ENCODE measurements at regions not wholly inside any gene's neighbourhood (a gene's known extent, or its start where the extent isn't known, plus 50 kb on each side); places are given as distances from the start of the nearest gene placed in this dataset.

GRCh38 chr7:9962742-9963141 is 1010.9 kb upstream of the PHF14 start:
- TF ChIP-seq CREB1 (IDR thresholded peaks at IDR 0.05; ENCODE audit: low read depth), result no peak
- TF ChIP-seq, protein P1, sequence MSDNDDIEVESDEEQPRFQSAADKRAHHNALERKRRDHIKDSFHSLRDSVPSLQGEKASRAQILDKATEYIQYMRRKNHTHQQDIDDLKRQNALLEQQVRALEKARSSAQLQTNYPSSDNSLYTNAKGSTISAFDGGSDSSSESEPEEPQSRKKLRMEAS (IDR thresholded peaks at IDR 0.05), result no peak
- TF ChIP-seq TAF1 (IDR thresholded peaks at IDR 0.05; ENCODE audit: low read depth), result no peak
- TF ChIP-seq YY1 (IDR thresholded peaks at IDR 0.05; ENCODE audit: low read depth), result no peak
- TF ChIP-seq REST (IDR thresholded peaks at IDR 0.05; ENCODE audit: low read depth), result no peak
- no peak for TF ChIP-seq USF1 (IDR thresholded peaks at IDR 0.05)
- no peak for TF ChIP-seq TEAD4 (IDR thresholded peaks at IDR 0.05)
- TF ChIP-seq RAD21 (IDR thresholded peaks at IDR 0.05; ENCODE audit: low read depth), result no peak
- no peak for TF ChIP-seq NFIC (IDR thresholded peaks at IDR 0.05)
- TF ChIP-seq EP300 (IDR thresholded peaks at IDR 0.05; ENCODE audit: borderline replicate concordance), result no peak
- no peak for TF ChIP-seq CEBPB (IDR thresholded peaks at IDR 0.05)

GRCh38 chr7:9978106-9979064 is 995.3 kb upstream of the PHF14 start:
- TF ChIP-seq TEAD4 (IDR thresholded peaks at IDR 0.05) (no peak), EP300 (IDR thresholded peaks at IDR 0.05; ENCODE audit: borderline replicate concordance) (no peak), TAF1 (IDR thresholded peaks at IDR 0.05; ENCODE audit: low read depth) (no peak), NFIC (IDR thresholded peaks at IDR 0.05) (no peak), CREB1 (IDR thresholded peaks at IDR 0.05; ENCODE audit: low read depth) (no peak), RAD21 (IDR thresholded peaks at IDR 0.05; ENCODE audit: low read depth) (no peak), TCF12 (IDR thresholded peaks at IDR 0.05; ENCODE audit: low read depth) (no peak), CEBPB (IDR thresholded peaks at IDR 0.05) (no peak), FOXM1 (IDR thresholded peaks at IDR 0.05; ENCODE audit: borderline replicate concordance, low read depth) (no peak), USF1 (IDR thresholded peaks at IDR 0.05) (no peak), REST (IDR thresholded peaks at IDR 0.05; ENCODE audit: low read depth) (no peak), ZBTB7A (IDR thresholded peaks at IDR 0.05; ENCODE audit: low read depth) (no peak), EGR1 (IDR thresholded peaks at IDR 0.05) (no peak), YY1 (IDR thresholded peaks at IDR 0.05; ENCODE audit: low read depth) (no peak)
- TF ChIP-seq, protein P1 (IDR thresholded peaks at IDR 0.05), result no peak

DNA sequence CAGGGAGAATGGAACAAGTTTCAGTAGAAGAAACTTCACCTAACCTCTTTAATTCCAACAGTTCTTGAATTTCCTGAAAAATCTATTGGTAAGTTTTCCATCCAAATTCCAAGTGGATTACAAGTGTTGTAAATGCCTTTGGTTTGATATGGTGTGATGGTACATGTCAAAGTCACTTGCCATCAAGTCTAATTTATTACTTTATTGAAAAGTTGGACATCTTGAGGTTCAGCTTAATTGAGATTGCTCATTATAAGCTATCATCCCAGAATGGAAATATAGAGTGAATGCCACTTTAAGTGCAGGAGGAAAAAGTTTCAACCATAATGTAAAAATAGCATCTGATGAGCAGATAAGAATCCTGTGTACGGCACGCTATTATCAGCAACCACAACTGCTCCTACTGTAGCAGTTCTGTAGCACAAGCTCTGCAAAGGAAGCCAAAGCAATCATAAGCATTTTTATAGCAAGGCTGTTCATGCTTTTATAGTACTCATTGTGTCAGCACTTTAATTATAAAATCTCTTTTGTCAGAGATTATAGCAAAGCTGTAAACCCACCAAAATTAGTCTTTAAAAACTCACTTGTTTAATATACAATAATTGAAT is 991.8 kb upstream of the PHF14 start:
- TF ChIP-seq, protein P1 (IDR thresholded peaks at IDR 0.05), result no peak
- no peak for TF ChIP-seq ZBTB7A (IDR thresholded peaks at IDR 0.05; ENCODE audit: low read depth)
- TF ChIP-seq EGR1 (IDR thresholded peaks at IDR 0.05), result no peak
- TF ChIP-seq REST (IDR thresholded peaks at IDR 0.05; ENCODE audit: low read depth), result no peak
- TF ChIP-seq TCF12 (IDR thresholded peaks at IDR 0.05; ENCODE audit: low read depth), result no peak
- no peak for TF ChIP-seq RAD21 (IDR thresholded peaks at IDR 0.05; ENCODE audit: low read depth)

DNA sequence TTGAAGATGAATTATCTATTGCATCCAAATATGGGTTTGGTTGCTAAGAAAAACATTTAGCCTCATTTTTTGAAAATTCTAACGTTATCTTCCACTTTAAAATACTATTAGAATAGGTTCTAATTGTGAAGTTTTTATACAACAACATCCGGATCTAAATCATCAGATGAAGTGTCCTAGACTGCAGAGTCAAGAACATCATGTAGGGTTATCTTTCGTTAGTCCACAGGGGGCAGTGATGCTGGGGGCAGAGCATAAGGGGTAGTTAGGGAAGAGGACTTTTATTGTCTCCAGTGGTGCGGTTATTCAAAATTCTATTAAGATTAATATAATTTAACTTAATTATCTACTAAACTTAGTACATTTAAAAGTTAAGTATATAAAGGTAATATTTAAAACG is 990.6 kb upstream of the PHF14 start:
- TF ChIP-seq TEAD4 (IDR thresholded peaks at IDR 0.05) (no peak), YY1 (IDR thresholded peaks at IDR 0.05; ENCODE audit: low read depth) (no peak), ZBTB7A (IDR thresholded peaks at IDR 0.05; ENCODE audit: low read depth) (no peak), EGR1 (IDR thresholded peaks at IDR 0.05) (no peak), USF1 (IDR thresholded peaks at IDR 0.05) (no peak)

Measured in Ishikawa (cell line).